Lower lobe of right lung (tissue), 2 donors: ENCODE measurements at regions not wholly inside any gene's neighbourhood (a gene's known extent, or its start where the extent isn't known, plus 50 kb on each side); places are given as distances from the start of the nearest gene placed in this dataset.
A peak's percentile ranks its signal among the peaks of the same experiment; 100 is the strongest.

Experiments
- ATAC-seq, 2 donors: fragments of 200-7000 bp; cut with Tn5 transposase; one replicate each; pipeline ENCODE4 v1.9.1; 2020 to 2022; ENCODE audit warnings: mild to moderate bottlenecking in 2 of 2, moderate library complexity in 2 of 2
- DNase-seq: peaks from one replicate; pipeline ENCODE4 v3.0.0-alpha.2; 2020
- H3K27ac ChIP-seq: fragments of 200-600 bp; one replicate; pipeline ENCODE4 v1.8.0; 2022
- H3K27me3 ChIP-seq: fragments of 200-600 bp; one replicate; pipeline ENCODE4 v1.8.0; 2022; ENCODE audit warnings: low read depth
- H3K36me3 ChIP-seq: fragments of 200-600 bp; one replicate; pipeline ENCODE4 v1.8.0; 2022; ENCODE audit warnings: mild to moderate bottlenecking
- H3K4me1 ChIP-seq: fragments of 200-600 bp; one replicate; pipeline ENCODE4 v1.8.0; 2022
- H3K4me3 ChIP-seq: fragments of 200-600 bp; one replicate; pipeline ENCODE4 v1.8.0; 2022; ENCODE audit warnings: mild to moderate bottlenecking
- H3K9me3 ChIP-seq: fragments of 200-600 bp; one replicate; pipeline ENCODE4 v1.8.0; 2022
- CTCF ChIP-seq: fragments of 200-600 bp; IDR thresholded peaks from one replicate; pipeline ENCODE4 v1.8.0; 2022; ENCODE audit warnings: antibody characterized with exemption, mild to moderate bottlenecking
- intact Hi-C: fragments of 100-400 bp; cut with DNase I; formaldehyde crosslinking; loops from one replicate; pipeline ENCODE4 v1.11.0; 2022
- donor health status: DM: no; HTN: yes; CAD: no; lungs with severe emphysema.

GRCh38 chr13:78036841-78037240 lies 118.2 kb upstream of the EDNRB start:
- no peaks in the 10 kb centered on the region for H3K27me3 ChIP-seq
- ATAC-seq = no peak
- H3K4me1 ChIP-seq = no peaks in the 10 kb centered on the region
- intact Hi-C loops = no loop called here
- H3K4me3 ChIP-seq = no peak overlapping the region
- no peaks in the 10 kb centered on the region for H3K9me3 ChIP-seq
- no peak for DNase-seq
- H3K27ac ChIP-seq = no peak overlapping the region
- TF ChIP-seq CTCF = no peak
- H3K36me3 ChIP-seq = no peaks in the 10 kb centered on the region

GRCh38 chr13:78035500-78035899 lies 116.9 kb upstream of the EDNRB start:
- Histone ChIP-seq H3K4me1 (no peaks in the 10 kb centered on the region), H3K27me3 (no peaks in the 10 kb centered on the region), H3K27ac (no peak overlapping the region), H3K36me3 (no peaks in the 10 kb centered on the region), H3K9me3 (no peaks in the 10 kb centered on the region), H3K4me3 (no peak overlapping the region)
- intact Hi-C loops = no loop called here
- ATAC-seq (peak in 1 of 2 donors; percentile 23), DNase-seq (no peak)
- no peak for TF ChIP-seq CTCF

- Histone ChIP-seq H3K27me3 (no peaks in the 10 kb centered on the region), H3K4me3 (no peak overlapping the region), H3K27ac (no peak overlapping the region), H3K36me3 (no peaks in the 10 kb centered on the region), H3K4me1 (no peaks in the 10 kb centered on the region), H3K9me3 (no peaks in the 10 kb centered on the region)
- ATAC-seq = no peak
- TF ChIP-seq CTCF = no peak
- intact Hi-C loops = no loop called here
- no peak for DNase-seq
Observed at GRCh38 chr13:78033509-78033908, 114.9 kb upstream of the EDNRB start.

- no peak for TF ChIP-seq CTCF
- H3K27ac ChIP-seq = no peak overlapping the region
- H3K4me1 ChIP-seq = no peaks in the 10 kb centered on the region
- no peaks in the 10 kb centered on the region for H3K36me3 ChIP-seq
- no peaks in the 10 kb centered on the region for H3K27me3 ChIP-seq
- intact Hi-C loops = no loop called here
- no peaks in the 10 kb centered on the region for H3K9me3 ChIP-seq
- H3K4me3 ChIP-seq = no peak overlapping the region
- ATAC-seq (no peak), DNase-seq (no peak)
Observed at GRCh38 chr13:78032132-78032531, 113.5 kb upstream of the EDNRB start.

GRCh38 chr13:78030341-78030896 lies 111.8 kb upstream of the EDNRB start:
- intact Hi-C loops = no loop called here
- Histone ChIP-seq H3K36me3 (no peaks in the 10 kb centered on the region), H3K9me3 (no peaks in the 10 kb centered on the region), H3K27ac (no peak overlapping the region), H3K4me3 (no peak overlapping the region), H3K4me1 (no peaks in the 10 kb centered on the region), H3K27me3 (no peaks in the 10 kb centered on the region)
- no peak for TF ChIP-seq CTCF
- ATAC-seq = peak in 1 of 2 donors; percentile 44
- DNase-seq = no peak

GRCh38 chr13:78029901-78030300 lies 111.3 kb upstream of the EDNRB start:
- H3K27ac ChIP-seq = no peak overlapping the region
- DNase-seq (no peak), ATAC-seq (no peak)
- intact Hi-C loops = no loop called here
- H3K36me3 ChIP-seq = no peaks in the 10 kb centered on the region
- no peak for TF ChIP-seq CTCF
- no peaks in the 10 kb centered on the region for H3K27me3 ChIP-seq
- H3K4me1 ChIP-seq = no peaks in the 10 kb centered on the region
- H3K9me3 ChIP-seq = no peaks in the 10 kb centered on the region
- no peak overlapping the region for H3K4me3 ChIP-seq
